GM18907 (cell line): ENCODE measurements at regions not wholly inside any gene's neighbourhood (a gene's known extent, or its start where the extent isn't known, plus 50 kb on each side); places are given as distances from the start of the nearest gene placed in this dataset.

Experiments used
- ATAC-seq: cut with Tn5 transposase; IDR thresholded peaks from one replicate; pipeline ENCODE4 v1.9.1; 2021; ENCODE audit warnings: mild to moderate bottlenecking, moderate library complexity; ENCODE audit not compliant: unreplicated experiment

DNA sequence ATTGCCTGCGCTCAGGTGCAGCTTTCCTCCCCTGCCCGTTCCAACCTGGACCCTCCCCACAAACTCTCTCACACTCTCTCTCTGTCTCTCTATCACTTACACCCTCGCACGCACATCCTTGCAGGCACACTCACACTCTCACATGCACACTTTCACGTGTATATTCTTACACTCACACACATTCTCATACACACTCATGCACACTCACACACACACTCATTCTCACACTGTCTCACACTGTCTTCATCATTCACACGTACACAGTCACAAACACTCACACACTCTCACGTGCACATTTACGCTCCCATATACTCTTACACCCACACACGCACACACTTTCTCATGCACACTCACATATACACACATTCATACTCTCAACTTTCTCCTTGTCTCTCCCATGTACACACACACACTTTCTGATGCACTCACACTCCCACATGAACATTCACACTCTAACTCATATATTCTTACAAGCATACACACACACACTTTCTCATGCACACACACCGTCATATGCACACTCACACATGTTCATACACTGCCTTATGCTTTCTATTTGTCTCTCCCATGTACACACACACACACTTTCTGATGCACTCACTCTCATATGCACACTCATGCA lies 229.3 kb downstream of the SNX18 start:
- no peak for ATAC-seq

DNA sequence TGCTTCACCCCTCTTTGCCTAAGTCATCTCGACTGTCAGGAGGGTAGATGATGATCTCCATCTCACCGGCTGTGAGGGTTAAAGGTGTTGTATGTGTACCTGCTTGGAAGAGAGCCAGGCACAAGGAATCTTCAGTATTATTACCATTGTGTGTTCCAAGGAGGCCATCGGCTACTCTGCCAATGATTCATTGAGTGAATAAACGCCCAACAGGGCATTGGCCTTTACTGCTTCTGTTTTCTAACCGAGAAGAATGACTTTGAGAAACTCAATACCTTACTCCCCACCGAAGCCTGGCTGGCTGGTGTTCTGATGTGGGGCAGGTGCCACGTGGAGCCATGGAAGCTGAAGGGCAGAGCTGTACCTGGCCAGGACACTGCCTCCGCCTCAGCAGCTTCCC lies 228.8 kb downstream of the SNX18 start:
- no peak for ATAC-seq

DNA sequence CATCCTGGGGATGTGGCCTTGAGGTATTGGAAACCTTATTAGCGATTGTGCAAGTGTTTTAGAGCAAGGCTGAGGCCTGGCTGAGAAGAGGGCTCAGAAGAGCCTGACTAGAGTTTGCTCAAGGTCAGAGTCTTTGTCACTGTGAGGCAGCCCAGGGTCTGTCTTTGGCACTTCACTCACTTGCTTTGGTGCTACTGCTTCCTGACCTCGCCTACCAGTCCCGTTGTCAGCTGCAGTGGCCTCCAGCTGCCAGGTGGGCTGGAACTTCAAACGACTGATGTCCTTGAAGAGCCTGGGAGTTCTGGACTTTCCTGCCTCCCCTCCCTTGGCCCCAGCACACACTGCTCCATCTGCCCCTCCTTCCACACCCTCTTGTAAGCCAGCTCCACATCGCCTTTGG lies 228.0 kb downstream of the SNX18 start:
- no peak for ATAC-seq

DNA sequence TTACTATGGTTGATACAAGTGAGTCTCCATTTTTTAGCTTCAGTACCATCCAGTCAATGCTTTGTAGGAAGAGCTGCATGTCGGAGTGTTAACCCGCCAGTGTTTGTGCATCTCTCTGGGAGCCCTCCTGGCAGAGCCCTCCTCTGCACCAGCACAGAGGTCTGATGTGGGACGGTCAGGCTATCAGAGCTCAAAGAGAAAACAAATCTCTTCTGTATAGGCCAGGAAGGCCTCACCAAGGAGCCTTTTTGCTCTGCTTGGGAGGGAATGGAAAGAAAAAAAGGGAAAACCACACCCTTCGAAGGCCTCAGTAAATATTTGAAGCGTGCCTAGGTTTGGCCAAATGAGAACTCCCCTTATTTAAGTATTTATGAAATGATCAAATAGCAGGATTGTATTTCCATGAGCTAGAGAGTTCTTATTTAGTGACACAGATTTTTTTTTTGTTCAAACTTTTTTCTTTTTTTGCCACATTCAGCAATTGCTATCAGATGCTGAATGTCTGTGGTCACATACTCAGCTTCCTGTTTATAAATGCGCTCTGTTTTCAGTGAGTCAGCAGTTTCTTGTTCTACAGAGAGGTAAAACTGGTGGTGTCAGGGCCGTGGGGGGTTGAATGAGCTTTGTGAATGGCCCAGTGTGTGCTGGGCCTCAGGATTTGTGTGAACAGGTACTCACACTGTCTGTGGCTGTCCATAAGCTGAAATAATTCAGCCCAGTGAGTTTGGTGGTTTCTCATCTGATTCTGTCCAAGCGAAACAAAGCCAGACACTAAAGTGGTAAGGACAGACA lies 226.6 kb downstream of the SNX18 start:
- ATAC-seq, result peak; percentile 81

DNA sequence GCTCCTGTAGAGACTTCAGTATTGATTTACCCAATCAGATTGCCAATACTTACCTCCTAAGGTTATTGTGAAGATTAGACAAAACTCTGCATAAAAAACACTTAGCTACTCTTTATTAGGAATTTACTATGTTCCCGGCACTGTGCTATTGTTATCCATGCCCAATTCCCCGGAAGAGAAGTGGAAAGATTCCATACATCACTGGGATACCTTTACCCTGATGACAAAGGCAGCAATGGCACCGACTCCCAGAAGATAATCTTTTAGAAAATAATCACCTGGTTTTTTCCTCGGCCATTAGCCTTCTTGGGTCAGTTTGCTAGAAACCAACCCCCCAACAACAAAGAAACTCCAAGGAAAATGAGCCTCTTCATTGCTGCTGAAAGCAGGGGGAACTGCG lies 226.0 kb downstream of the SNX18 start:
- no peak for ATAC-seq

DNA sequence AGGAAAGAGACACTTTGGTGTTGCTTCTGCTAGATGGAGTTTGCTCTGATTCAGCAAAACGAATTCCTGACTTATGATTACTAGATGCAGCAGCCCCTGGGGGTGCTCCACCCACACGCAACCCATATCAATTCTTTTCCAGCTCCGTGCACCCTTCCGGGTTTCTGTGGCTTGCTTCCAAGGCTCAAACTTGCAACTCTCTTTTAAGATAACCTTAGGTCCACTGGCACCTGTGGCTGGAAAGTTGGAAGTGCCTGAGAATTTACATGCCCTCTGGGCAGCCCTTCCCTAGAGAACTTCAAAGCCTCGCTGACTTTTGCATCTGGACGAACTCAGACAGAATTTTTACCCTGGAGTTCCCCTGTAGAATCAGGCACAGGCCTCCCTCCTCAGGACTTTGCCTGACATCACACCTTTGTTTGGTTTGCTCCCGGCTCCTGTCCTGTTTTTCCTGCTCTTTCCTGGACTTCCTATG lies 224.9 kb downstream of the SNX18 start:
- no peak for ATAC-seq

DNA sequence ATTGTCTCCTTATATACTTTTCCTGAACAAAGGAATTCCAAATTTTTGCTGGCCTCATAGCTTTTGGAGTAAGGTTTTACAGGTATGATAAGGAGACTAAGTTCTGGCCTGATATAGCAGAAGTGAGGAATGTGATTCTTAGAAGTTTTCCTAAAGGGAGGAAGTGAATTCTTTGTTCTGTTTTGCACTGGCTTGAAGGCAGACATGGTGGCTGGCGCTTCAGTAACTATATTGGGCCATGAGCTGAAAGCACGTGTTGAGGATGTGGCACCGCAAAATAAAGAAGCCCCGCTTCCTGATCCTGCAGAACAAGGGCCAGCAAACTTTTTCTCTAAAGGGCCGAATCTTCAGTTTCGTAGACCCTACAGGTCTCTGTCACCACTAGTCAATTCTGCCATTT lies 224.2 kb downstream of the SNX18 start:
- no peak for ATAC-seq

DNA sequence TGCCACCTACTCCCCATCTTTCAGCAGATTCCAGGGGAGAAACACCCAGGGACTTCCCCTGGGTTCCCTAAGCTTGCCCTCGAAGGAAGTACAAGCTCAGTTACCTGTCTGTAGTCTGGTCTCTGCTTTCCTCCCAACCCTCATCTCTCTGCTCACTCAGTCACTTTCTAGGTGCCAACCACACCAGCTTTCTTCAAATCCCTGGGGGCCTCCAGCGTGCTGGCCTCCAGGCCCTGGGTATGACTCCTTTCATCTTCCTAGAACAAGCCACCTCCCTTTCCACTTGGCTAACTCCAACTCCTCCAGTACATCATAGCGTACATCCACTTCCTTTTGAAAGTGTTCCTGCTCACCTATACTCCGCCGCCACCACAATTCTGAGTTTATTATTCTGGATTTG lies 222.6 kb downstream of the SNX18 start:
- ATAC-seq, result no peak

DNA sequence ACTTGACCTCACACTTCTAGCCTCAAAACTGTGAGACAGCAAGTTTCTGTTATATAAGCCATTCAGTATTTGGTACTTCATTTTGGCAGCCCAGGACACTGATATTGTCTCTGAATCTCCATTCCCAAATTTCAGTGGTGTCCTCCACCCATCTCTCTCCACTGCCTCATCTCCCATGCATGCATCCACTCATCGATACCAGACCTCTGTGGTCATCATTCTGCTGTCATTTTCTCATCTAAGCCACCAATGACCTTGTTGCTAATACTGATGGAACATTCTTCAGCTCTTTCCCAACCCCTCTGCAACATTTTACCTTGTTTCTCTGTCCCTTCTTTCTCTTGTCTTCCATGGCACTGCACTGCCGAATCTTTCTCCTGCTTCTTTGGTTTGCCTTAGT lies 221.8 kb downstream of the SNX18 start:
- ATAC-seq, result no peak

DNA sequence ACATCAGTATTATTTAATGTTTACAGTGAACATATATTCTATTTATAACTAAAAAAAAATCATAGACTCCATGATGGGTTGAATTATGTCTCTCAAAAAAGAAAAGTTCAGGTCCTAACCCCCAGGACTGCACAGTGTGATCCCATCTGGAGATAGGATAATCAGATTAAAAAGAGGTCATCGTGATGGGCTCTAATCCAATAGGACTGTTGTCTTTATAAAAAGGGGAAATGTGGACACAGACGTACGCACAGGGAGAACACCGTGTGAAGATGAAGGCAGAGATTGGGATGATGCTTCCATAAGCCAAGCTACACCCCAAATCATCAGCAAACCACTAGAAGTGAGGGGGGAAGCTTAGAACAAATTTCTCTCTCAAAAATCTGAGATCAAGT lies 221.4 kb downstream of the SNX18 start:
- no peak for ATAC-seq

DNA sequence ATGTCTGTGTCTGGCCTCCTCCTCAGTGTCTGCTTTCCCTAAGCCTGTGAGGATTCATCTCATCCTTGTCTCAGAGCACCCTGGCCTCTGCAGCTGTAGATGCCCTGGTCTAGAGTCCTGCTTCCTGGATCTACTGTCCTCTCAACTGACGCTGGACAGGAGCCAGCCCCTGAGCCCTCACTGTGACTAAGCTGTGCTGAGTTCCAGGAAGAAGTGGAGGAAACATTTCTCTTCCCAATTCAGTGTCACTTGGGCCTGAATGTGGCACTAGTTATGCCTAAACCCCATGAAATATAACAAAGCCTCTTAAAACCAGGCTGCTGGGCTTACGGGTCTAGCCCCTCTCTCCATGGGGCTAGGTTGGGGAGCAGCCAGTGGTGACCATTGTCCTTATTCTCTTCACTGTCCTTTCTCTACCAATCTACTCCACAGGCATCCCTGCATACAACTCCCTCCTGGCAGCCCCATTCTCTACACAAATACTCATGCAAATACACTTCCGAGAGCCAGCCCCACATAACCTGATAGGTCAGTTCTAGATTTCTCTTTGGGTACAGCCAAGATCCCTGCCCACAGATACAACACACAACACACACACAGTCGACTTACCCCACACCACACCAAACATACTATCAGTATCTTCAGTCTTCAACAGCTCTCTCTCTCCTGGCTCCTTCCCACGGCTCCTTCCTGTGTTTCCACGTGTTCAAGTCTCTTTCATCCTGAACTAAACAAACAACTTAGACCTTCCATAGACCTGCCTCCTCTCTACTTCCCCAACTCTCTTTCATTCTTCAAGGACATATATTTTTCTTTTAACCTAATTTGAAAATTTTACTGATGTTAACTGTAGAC lies 220.8 kb downstream of the SNX18 start:
- ATAC-seq, result no peak

DNA sequence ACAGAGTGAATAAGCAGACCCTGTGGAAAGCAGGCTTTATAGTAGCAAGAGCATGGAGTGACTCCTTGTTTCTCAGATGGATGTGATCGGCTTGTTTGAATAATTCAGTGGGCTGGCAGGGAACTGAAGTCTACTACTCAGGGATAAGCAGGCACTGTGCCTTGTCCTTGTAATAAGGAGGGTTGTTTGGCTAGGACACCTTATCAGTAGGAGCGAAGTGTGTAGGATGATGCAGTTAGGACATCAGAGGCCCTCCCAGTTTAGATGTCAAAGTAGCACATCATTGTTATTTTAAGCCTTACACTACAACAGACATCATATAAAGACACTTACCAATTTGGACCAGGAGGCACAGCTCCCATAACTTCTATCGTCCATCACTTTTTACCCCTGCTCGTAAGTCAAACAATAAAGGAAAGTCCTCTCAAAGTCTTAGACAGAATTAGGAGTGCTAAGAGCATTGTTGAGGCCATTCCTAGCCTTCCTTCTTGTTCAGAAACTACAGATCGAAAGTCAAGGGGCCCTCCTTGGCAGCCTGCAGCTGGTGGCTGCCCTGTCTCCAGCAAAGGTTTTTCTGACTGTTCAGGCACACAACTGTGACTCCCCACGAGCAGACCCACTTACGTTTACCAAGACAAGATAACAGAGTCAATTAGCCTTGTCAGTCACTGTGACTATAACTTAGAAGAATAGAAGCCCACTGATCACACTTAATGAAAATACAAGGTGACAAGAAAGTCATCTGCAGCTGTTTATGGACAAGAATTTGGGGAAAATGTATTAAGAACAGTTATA lies 218.6 kb downstream of the SNX18 start:
- no peak for ATAC-seq

DNA sequence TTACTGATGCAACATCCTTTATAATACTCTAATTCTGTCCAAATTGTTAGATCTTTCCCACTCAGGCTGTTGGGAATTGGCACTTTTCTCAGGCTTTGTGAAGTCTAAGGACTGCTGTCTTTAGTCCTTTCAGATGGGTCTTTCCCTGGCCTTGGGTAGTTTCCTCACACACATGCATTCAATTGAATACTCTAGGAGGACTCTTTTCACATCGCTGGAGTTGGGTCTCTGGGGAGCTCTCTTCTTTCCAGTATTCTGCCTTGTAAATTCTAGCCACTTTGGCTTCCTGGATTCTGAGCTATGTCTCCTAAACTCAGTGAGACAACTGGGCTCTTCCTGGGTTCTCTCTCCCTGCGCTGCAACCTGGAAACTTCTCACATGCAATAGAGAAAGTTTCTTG lies 215.5 kb downstream of the SNX18 start:
- ATAC-seq, result no peak

DNA sequence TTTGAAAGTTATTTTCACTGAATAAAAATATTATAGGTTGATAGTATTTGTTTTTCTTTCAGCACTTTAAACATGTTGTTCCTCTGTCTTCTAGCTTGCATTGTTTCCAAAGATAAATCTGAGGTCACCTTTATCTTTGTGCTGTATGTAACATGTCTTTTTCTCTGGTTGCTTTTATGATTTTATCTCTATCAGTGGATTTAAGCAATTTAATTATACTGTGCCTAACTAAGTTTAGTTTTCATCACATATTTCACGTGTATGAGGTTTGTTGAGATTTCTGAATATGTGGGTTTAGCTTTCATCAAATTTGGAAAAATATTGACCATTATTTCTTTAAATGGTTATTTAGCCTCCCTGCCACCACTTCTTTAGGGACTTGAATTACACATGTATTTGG lies 214.5 kb downstream of the SNX18 start:
- no peak for ATAC-seq

DNA sequence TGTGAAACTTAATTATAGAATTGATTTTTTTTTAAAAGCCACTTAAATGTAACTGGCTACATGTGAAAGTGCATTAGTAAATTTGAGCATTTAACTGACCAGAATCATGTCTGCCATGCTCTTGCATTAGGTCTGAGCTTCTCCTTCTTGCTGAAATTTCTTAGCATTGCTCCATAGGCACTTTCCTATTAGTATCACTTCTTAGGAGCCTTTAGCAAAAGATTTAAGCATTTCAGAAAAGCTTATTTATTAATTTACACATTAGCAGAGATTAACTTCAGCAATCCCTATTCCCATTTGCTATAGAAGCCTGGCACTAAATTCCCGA lies 211.0 kb downstream of the SNX18 start:
- no peak for ATAC-seq

DNA sequence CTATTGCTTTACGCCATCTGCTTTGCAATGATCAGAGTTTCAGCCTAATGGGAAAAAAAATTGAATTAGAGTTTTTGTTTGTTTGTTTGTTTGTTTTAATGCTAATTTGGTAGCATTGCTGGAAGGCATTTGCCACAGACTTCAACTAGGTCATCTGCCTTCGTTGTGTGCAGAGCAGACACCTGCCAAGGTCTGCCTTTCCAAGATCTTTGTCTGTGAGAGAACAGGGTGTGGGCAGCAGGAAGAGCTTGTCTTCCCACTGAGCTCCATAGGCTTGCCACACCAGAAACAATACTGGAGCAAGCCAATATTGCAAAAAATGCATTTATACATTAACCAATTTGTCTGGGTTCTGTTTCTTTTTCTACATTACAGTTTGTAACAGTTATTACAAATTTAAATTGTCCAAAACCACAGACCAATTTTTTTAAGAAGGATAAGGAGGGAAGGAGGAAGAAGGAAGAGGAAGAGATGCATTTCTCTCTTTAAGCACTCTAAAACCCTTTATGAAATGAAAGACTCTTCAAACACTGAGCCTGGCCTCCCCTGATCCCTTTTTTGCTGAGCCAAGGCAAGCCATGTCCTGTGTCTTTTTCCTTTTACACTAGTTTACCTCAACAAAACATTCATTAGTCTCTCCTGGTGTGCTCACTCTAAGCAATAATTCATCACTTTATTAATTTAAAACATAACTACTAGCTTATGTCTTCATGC lies 210.5 kb downstream of the SNX18 start:
- ATAC-seq, result no peak

DNA sequence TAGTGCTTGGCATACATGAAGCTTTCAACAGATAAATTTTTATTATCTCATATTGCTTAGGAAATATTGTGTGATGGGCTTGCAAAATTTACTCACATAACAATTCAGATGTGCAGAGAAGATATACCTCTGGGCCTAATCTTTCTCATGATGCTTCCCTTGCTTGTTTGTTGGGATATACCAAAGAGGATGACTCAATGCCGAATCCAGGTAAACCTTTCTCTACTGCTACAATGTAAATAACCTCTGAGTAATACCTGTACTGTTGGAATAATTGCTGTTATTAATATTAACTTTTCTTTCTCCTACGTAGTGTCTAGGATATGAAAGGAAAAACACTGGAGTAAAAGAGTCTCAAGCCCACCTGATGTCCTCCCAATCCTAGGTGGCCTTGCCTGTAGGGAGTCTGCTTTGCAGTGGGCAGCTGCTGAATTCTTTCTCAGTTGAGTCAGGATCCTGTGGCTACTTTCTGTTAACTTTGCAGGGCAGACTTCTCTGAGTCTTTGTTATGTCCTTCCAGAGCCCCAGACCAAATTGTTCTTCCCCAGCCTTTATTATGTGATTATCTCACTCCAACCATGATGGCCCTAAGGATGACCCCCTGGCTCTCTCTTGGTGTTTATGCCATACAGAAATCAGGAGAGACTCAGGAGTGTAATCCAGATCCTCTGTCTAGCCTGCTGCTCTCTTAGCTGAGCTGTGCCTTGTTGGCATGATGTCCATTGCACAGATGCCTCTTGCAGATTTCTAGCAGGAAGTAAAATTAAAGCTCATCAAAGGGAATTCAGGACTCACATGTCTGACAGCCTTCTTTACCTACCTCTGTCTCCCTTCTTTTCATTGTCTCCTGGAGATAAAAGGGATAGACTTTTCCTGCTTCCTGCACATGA lies 208.1 kb downstream of the SNX18 start:
- no peak for ATAC-seq

DNA sequence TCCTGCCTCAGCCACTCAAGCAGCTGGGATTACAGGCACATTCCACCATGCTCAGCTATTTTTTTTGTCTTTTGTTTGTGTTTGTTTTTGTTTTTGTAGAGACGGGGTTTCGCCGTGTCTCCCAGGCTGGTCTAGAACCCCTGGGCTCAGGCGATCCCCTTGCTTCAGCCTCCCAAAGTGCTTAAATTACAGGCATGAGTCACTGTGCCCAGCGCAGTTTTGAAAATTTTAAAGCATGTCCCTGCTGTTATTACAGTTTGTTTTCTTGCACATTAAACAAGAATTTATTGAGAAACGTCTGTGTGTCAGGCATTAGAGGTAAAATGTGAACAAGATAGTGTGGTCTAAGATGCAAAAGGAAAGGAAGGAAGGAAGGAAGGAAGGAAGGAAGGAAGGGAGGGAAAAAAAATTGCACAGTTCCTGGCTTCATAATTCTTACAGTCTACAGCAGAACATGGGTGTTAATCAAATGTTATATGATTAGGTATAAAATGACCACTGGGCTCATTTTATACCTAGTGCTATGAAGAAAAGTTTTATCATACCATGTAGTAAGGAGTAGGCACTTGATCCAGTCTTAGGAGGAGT lies 205.4 kb downstream of the SNX18 start:
- ATAC-seq, result no peak
